Activated naive CD4-positive, alpha-beta T cell treated with anti-CD3 and anti-CD28 coated beads, Interleukin-2, amount 10 ng/mL, durations not matched to agents 7 days and 5 days (primary cell): ENCODE measurements at regions not wholly inside any gene's neighbourhood (a gene's known extent, or its start where the extent isn't known, plus 50 kb on each side); places are given as distances from the start of the nearest gene placed in this dataset.

Experiments used
- CTCF ChIA-PET: fragments of 350-600 bp; sonication (Branson Sonifier 250); formaldehyde crosslinking; loops from one replicate; lab custom pipeline; 2021; ENCODE audit warnings: antibody characterized with exemption; lab: Charles Lee
- DNase-seq: peaks from one replicate; pipeline ENCODE4 v3.0.0-alpha.2; 2020
- H3K27ac Mint-ChIP-seq: one replicate; pipeline ENCODE4 v1.8.0; 2021; ENCODE audit warnings: mild to moderate bottlenecking, moderate library complexity, mixed read lengths
- H3K27me3 Mint-ChIP-seq: one replicate; pipeline ENCODE4 v1.8.0; 2021; ENCODE audit warnings: mild to moderate bottlenecking, mixed read lengths
- H3K36me3 Mint-ChIP-seq: one replicate; pipeline ENCODE4 v1.8.0; 2021; ENCODE audit warnings: mixed read lengths
- H3K4me1 Mint-ChIP-seq: one replicate; pipeline ENCODE4 v1.8.0; 2021; ENCODE audit warnings: mixed read lengths
- H3K4me3 Mint-ChIP-seq: one replicate; pipeline ENCODE4 v1.8.0; 2021; ENCODE audit warnings: mild to moderate bottlenecking, moderate library complexity, mixed read lengths
- H3K9me3 Mint-ChIP-seq: one replicate; pipeline ENCODE4 v1.8.0; 2021; ENCODE audit warnings: mixed read lengths

- no peaks in the 10 kb centered on the region for H3K36me3 Mint-ChIP-seq
- peaks cover 5% of the 10 kb centered on the region for H3K9me3 Mint-ChIP-seq
- CTCF ChIA-PET: no interaction called here
- H3K27me3 Mint-ChIP-seq: peaks cover 4% of the 10 kb centered on the region
- no peaks in the 10 kb centered on the region for H3K4me1 Mint-ChIP-seq
- no peak overlapping the region for H3K27ac Mint-ChIP-seq
- DNase-seq: no peak
- H3K4me3 Mint-ChIP-seq: no peak overlapping the region
Measured at GRCh38 chr22:47327241-47327640, 564.8 kb downstream of the TBC1D22A start.

- CTCF ChIA-PET: no interaction called here
- H3K27ac Mint-ChIP-seq: no peak overlapping the region
- H3K27me3 Mint-ChIP-seq: peaks cover 4% of the 10 kb centered on the region
- DNase-seq: no peak
- H3K9me3 Mint-ChIP-seq: peaks cover 5% of the 10 kb centered on the region
- no peak overlapping the region for H3K4me3 Mint-ChIP-seq
- no peaks in the 10 kb centered on the region for H3K4me1 Mint-ChIP-seq
- no peaks in the 10 kb centered on the region for H3K36me3 Mint-ChIP-seq
Measured at GRCh38 chr22:47325249-47325648, 562.8 kb downstream of the TBC1D22A start.

- Mint-ChIP-seq H3K36me3 (no peaks in the 10 kb centered on the region), H3K27ac (no peak overlapping the region)
- CTCF ChIA-PET: interaction anchor here (0.7 kb wide), 1 partner anchor 55 kb away, joined by 3 read pairs; no protein-coding TSS in a partner anchor
Measured at GRCh38 chr22:47324435-47324990, 562.1 kb downstream of the TBC1D22A start.

DNA sequence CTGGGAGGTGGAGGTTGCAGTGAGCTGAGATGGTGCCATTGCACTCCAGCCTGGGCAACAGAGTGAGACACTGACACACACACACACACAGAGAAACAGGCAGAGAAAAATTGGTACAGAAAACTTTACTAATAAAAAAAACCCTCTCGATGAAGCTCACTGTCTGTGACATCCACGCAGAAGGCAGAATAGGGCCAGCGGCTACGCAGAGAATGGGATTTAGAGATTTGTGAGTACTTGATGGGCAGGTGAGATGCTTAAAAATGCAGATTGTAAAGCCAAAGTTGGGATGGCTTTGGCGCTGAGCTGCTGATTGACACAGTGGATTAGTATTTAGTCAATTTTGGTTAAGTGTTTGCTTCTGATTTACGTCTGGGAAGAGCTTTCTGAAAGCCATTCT is 561.1 kb downstream of the TBC1D22A start:
- no peaks in the 10 kb centered on the region for H3K4me1 Mint-ChIP-seq
- peaks cover 3% of the 10 kb centered on the region for H3K27me3 Mint-ChIP-seq
- peaks cover 7% of the 10 kb centered on the region for H3K9me3 Mint-ChIP-seq
- no peak overlapping the region for H3K27ac Mint-ChIP-seq
- CTCF ChIA-PET: interaction anchor here (0.7 kb wide), 1 partner anchor 54 kb away, joined by 3 read pairs; no protein-coding TSS in a partner anchor
- H3K4me3 Mint-ChIP-seq: no peak overlapping the region
- H3K36me3 Mint-ChIP-seq: no peaks in the 10 kb centered on the region
- no peak for DNase-seq

More at GRCh38 chr22:47324435-47324990, 562.1 kb downstream of the TBC1D22A start:
- Mint-ChIP-seq H3K27me3 (peaks cover 4% of the 10 kb centered on the region), H3K4me3 (no peak overlapping the region), H3K4me1 (no peaks in the 10 kb centered on the region), H3K9me3 (peaks cover 7% of the 10 kb centered on the region)
- DNase-seq: no peak

- Mint-ChIP-seq H3K27ac (no peak overlapping the region), H3K4me3 (no peak overlapping the region), H3K4me1 (no peaks in the 10 kb centered on the region), H3K9me3 (peaks cover 7% of the 10 kb centered on the region), H3K27me3 (peaks cover 3% of the 10 kb centered on the region), H3K36me3 (no peaks in the 10 kb centered on the region)
- DNase-seq: no peak
- CTCF ChIA-PET: no interaction called here
Measured at GRCh38 chr22:47322854-47323253, 560.4 kb downstream of the TBC1D22A start.

DNA sequence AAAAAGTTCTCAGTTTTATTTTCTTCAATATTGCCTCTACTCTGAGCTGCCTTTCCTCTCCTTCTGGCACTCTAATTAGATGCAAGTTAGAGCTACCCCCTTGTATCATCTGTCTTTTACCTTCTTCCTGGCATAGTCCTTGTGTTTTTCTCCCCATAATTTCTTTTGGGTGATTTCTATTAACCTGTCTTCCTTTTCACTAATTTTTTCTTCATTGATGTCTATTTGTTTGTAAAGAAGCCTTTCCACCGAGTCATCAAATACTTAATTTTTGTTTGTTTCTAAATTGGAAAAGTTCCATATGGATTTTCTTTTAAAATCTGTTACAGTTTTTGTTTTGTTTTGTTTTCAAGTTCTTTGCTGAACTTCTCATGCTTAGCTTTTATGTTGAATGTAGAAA is 558.1 kb downstream of the TBC1D22A start:
- Mint-ChIP-seq H3K9me3 (peaks cover 5% of the 10 kb centered on the region), H3K27ac (no peak overlapping the region), H3K4me3 (no peak overlapping the region), H3K27me3 (peaks cover 3% of the 10 kb centered on the region), H3K4me1 (no peaks in the 10 kb centered on the region), H3K36me3 (no peaks in the 10 kb centered on the region)
- CTCF ChIA-PET: no interaction called here
- DNase-seq: no peak

- Mint-ChIP-seq H3K27me3 (peaks cover 3% of the 10 kb centered on the region), H3K36me3 (no peaks in the 10 kb centered on the region), H3K27ac (no peak overlapping the region), H3K4me3 (no peak overlapping the region), H3K9me3 (peaks cover 2% of the 10 kb centered on the region), H3K4me1 (no peaks in the 10 kb centered on the region)
- DNase-seq: no peak
- CTCF ChIA-PET: interaction anchor here (0.7 kb wide), 1 partner anchor 978 kb away, joined by 3 read pairs; no protein-coding TSS in a partner anchor
Measured at GRCh38 chr22:47318041-47318737, 555.7 kb downstream of the TBC1D22A start.

DNA sequence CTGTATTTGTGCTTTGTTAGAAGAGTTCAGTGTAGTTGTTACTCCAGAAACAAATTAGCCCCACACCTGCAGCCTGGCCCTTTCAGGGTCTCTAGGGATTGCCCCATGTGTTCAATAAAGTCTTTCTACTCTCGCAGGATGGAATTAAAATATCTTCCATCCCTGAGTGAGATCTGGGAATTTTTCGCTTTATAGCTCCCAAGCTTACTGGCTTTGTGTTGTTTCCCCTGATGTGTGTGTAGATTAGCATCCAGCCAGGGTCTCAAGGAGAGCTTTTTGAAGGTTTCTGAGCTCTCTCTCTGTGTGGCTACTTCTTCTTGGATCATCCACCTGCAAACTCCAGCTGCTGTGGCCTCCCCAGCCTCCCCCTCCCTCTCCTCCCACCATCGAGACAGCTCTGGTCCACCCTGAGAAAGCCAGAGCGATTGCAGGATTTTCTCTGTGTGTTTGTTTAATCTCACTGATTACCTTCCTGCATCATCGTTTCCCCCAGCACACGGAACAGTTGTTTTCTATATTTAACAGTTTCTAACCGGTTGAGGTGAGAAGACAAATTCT is 553.5 kb downstream of the TBC1D22A start:
- Mint-ChIP-seq H3K27me3 (peaks cover 3% of the 10 kb centered on the region), H3K27ac (no peak overlapping the region), H3K4me1 (no peaks in the 10 kb centered on the region), H3K36me3 (no peaks in the 10 kb centered on the region), H3K9me3 (peaks cover 2% of the 10 kb centered on the region), H3K4me3 (no peak overlapping the region)
- CTCF ChIA-PET: no interaction called here
- DNase-seq: no peak

DNA sequence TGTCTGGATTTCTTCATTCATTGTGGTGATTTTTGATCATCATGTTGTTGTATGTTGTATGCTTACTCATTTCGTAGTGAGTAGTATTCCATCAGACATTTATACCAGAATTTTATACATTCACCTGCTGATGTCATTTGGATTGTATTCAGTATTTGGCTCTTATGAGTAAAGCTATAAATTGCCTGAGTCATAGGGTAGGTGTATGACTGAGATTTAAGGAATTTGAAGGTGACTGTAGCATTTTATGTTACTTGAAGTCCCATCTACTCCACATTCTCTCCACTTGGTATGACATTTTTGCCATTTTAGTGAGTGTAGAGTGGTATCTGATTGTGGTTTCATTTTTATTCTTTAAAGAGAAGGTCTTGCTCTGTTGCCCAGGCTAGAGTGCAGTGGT is 548.2 kb downstream of the TBC1D22A start:
- Mint-ChIP-seq H3K4me3 (no peak overlapping the region), H3K27me3 (no peaks in the 10 kb centered on the region), H3K27ac (no peak overlapping the region), H3K4me1 (no peaks in the 10 kb centered on the region), H3K9me3 (peaks cover 2% of the 10 kb centered on the region), H3K36me3 (no peaks in the 10 kb centered on the region)
- DNase-seq: no peak
- CTCF ChIA-PET: no interaction called here

DNA sequence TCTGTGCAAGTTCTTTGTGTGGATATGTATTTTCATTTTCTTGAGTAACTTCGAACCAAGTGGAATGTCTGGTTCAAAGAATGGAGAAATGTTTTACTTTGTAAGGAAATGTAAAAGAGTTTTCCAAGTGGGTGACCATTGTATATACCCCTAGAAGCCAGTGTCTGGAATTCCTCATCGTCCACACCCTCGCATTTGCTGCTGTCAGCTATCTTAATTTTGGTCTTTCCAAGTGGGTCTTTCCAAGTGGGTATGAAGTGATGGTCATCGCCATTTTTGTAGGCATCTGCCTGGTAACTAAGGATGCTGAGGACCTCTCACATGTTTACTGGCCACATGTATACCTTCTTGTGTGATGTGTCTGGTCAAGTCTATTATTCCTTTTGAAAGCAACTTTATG is 547.5 kb downstream of the TBC1D22A start:
- Mint-ChIP-seq H3K27me3 (no peaks in the 10 kb centered on the region), H3K27ac (no peak overlapping the region), H3K9me3 (peaks cover 2% of the 10 kb centered on the region), H3K4me1 (no peaks in the 10 kb centered on the region), H3K4me3 (no peak overlapping the region), H3K36me3 (no peaks in the 10 kb centered on the region)
- DNase-seq: no peak
- CTCF ChIA-PET: no interaction called here

DNA sequence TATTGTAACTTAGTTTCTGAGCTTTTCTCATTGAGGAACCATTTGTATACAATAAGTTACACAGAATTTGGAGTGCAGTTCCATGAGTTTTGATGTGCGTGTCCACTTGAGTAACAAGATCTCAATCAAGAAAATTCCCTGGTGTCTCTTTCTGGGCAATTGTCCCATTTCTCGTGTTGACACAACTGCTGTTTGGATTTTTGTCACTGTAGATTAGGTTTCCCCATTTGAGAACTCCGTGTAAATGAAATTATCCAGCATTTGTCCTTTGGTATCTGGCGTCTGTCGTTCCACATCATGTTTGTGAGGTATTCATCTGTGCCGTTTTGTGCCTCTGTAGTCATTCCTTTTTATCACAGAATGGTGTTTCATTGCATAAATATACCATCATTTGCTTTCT is 547.0 kb downstream of the TBC1D22A start:
- Mint-ChIP-seq H3K36me3 (no peaks in the 10 kb centered on the region), H3K9me3 (peaks cover 2% of the 10 kb centered on the region), H3K4me3 (no peak overlapping the region), H3K27me3 (no peaks in the 10 kb centered on the region), H3K4me1 (no peaks in the 10 kb centered on the region), H3K27ac (no peak overlapping the region)
- no peak for DNase-seq
- CTCF ChIA-PET: no interaction called here

DNA sequence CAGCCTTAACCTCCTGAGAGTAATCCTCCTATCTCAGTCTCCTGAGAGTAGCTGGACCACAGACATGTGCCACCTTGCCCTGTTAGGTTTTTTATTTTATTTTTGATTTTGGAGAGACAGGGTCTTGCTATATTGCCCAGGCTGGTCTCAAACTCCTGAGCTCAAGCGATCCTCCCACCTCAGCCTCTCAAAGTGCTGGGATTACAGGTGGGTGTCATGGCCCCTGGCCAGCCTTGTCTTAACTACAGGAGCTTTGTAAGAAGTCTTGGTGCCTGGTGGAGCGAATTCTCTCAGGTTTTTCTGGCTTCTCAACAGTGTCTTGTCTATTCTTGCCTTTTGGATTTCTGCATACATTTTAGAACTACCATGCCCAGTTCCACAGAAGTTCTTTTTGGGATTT is 546.4 kb downstream of the TBC1D22A start:
- Mint-ChIP-seq H3K4me3 (no peak overlapping the region), H3K27ac (no peak overlapping the region), H3K9me3 (peaks cover 2% of the 10 kb centered on the region), H3K36me3 (no peaks in the 10 kb centered on the region), H3K27me3 (no peaks in the 10 kb centered on the region), H3K4me1 (no peaks in the 10 kb centered on the region)
- no peak for DNase-seq
- CTCF ChIA-PET: no interaction called here

- DNase-seq: no peak
- H3K36me3 Mint-ChIP-seq: no peaks in the 10 kb centered on the region
- H3K27me3 Mint-ChIP-seq: no peaks in the 10 kb centered on the region
- H3K27ac Mint-ChIP-seq: no peak overlapping the region
- CTCF ChIA-PET: no interaction called here
- no peak overlapping the region for H3K4me3 Mint-ChIP-seq
- no peaks in the 10 kb centered on the region for H3K4me1 Mint-ChIP-seq
- H3K9me3 Mint-ChIP-seq: peaks cover 2% of the 10 kb centered on the region
Measured at GRCh38 chr22:47307822-47308221, 545.4 kb downstream of the TBC1D22A start.

- Mint-ChIP-seq H3K36me3 (no peaks in the 10 kb centered on the region), H3K9me3 (peaks cover 2% of the 10 kb centered on the region), H3K4me3 (no peak overlapping the region), H3K27me3 (no peaks in the 10 kb centered on the region), H3K4me1 (no peaks in the 10 kb centered on the region), H3K27ac (no peak overlapping the region)
- DNase-seq: no peak
- CTCF ChIA-PET: no interaction called here
Measured at GRCh38 chr22:47307326-47307725, 544.9 kb downstream of the TBC1D22A start.

DNA sequence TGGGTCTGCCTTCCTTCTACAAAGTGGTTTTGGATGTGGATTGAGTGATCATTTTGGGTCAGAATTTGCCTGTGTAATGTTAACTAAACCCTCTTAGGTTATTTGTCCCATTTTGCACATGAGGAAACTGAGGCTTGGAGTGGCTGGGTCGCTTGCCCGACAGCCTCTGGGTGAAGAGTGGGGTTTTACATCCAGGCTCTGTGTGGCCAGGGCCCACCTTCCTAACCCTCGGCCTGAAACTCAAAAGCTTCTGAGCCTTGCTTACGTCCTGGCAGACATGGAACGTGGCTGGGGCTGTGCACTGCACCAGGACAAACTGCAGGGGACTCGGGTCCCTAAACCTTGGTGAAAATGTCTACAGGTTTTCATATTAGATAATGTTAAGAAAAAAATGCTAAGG is 542.4 kb downstream of the TBC1D22A start:
- CTCF ChIA-PET: no interaction called here
- Mint-ChIP-seq H3K27ac (no peak overlapping the region), H3K9me3 (peaks cover 2% of the 10 kb centered on the region), H3K4me3 (no peak overlapping the region), H3K27me3 (no peaks in the 10 kb centered on the region), H3K4me1 (no peaks in the 10 kb centered on the region), H3K36me3 (no peaks in the 10 kb centered on the region)
- no peak for DNase-seq
